Thyroid gland (tissue), 4 donors: ENCODE measurements at regions not wholly inside any gene's neighbourhood (a gene's known extent, or its start where the extent isn't known, plus 50 kb on each side); places are given as distances from the start of the nearest gene placed in this dataset.

Source experiments
- DNase-seq, 2 donors: peaks; one replicate each; pipeline ENCODE4 v3.0.0-alpha.2; 2019
- H3K27ac ChIP-seq, 3 donors: fragments of 200-600 bp; sonication (generic); 1 replicate in 2 of 3; 2 replicates in 1 of 3; pipeline ENCODE4 v1.5.1; 2016 to 2019; ENCODE audit warnings: mild to moderate bottlenecking in 1 of 3, moderate library complexity in 1 of 3
- H3K27me3 ChIP-seq: fragments of 200-600 bp; sonication (generic); one replicate; pipeline ENCODE4 v1.5.1; 2019
- H3K36me3 ChIP-seq, 2 donors: fragments of 200-600 bp; sonication (generic); one replicate each; pipeline ENCODE4 v1.5.1; 2016 to 2019
- H3K4me1 ChIP-seq, 2 donors: fragments of 200-600 bp; sonication (generic); one replicate each; pipeline ENCODE4 v1.5.1; 2017 to 2019
- H3K4me3 ChIP-seq, 3 donors: fragments of 200-600 bp; sonication (generic); replicated peaks in 1 of 3; 1 replicate in 2 of 3; 2 replicates in 1 of 3; pipeline ENCODE4 v1.5.1; 2016; ENCODE audit warnings: mild to moderate bottlenecking in 1 of 3
- H3K9me3 ChIP-seq: fragments of 200-600 bp; sonication (generic); one replicate; pipeline ENCODE4 v1.5.1; 2017
- CTCF ChIP-seq, 6 experiments: fragments of 200-600 bp in 3 of 6; fragments of 450-650 bp in 3 of 6; sonication (generic) in 3 of 6; IDR thresholded peaks; one replicate each; pipeline ENCODE4 v1.5.1; 2016 to 2019; ENCODE audit warnings: antibody characterized with exemption in 6 of 6, mild to moderate bottlenecking in 2 of 6, inconsistent platforms in 1 of 6, moderate library complexity in 1 of 6
- POLR2A ChIP-seq, 2 donors: fragments of 450-650 bp; IDR thresholded peaks; one replicate each; pipeline ENCODE4 v1.6.1; 2017; ENCODE audit warnings: antibody characterized with exemption in 2 of 2, mild to moderate bottlenecking in 2 of 2, moderate library complexity in 1 of 2
- WGBS, 2 donors: methylation state at CpG; one replicate each; pipeline ENCODE4 v1.1.5; 2017; 5-methylcytosine and 5-hydroxymethylcytosine counted together
- intact Hi-C: fragments of 100-400 bp; cut with DNase I; formaldehyde crosslinking; loops from one replicate; pipeline ENCODE4 v1.15.1; 2023

- Histone ChIP-seq H3K9me3 (no peaks in the 10 kb centered on the region), H3K27ac (no peak overlapping the region), H3K36me3 (no peaks in the 10 kb centered on the region), H3K4me3 (no peak overlapping the region), H3K27me3 (no peaks in the 10 kb centered on the region), H3K4me1 (no peaks in the 10 kb centered on the region)
- 80 to 89% methylated on average over 5 of the region's 5 CpGs for WGBS, 2 donors
- TF ChIP-seq POLR2A (IDR thresholded peaks at IDR 0.05) (no peak), CTCF (IDR thresholded peaks at IDR 0.05) (no peak)
- intact Hi-C loops = no loop called here
- no peak for DNase-seq
Measured at GRCh38 chr2:56741601-56742102, 557.9 kb downstream of the CCDC85A start.

GRCh38 chr2:56743807-56744206, 560.0 kb downstream of the CCDC85A start:
- Histone ChIP-seq H3K36me3 (no peaks in the 10 kb centered on the region), H3K9me3 (no peaks in the 10 kb centered on the region), H3K4me1 (no peaks in the 10 kb centered on the region), H3K27me3 (no peaks in the 10 kb centered on the region), H3K27ac (no peak overlapping the region), H3K4me3 (no peak overlapping the region)
- intact Hi-C loops = no loop called here
- TF ChIP-seq POLR2A (IDR thresholded peaks at IDR 0.05) (no peak), CTCF (IDR thresholded peaks at IDR 0.05) (no peak)
- WGBS, 2 donors = 92 to 93% methylated on average over 3 of the region's 3 CpGs
- no peak for DNase-seq

- no peak for DNase-seq
- no peaks in the 10 kb centered on the region for H3K4me1 ChIP-seq
- 28 to 32% methylated on average over 2 of the region's 2 CpGs for WGBS, 2 donors
- no peaks in the 10 kb centered on the region for H3K36me3 ChIP-seq
- H3K9me3 ChIP-seq = no peaks in the 10 kb centered on the region
- TF ChIP-seq CTCF (IDR thresholded peaks at IDR 0.05) (peak; percentile 15 to 71 (median 53)), POLR2A (IDR thresholded peaks at IDR 0.05) (no peak)
- intact Hi-C loops = no loop called here
- H3K4me3 ChIP-seq = no peak overlapping the region
- H3K27ac ChIP-seq = no peak overlapping the region
- H3K27me3 ChIP-seq = no peaks in the 10 kb centered on the region
Measured at GRCh38 chr2:56749152-56749752, 565.5 kb downstream of the CCDC85A start.

- Histone ChIP-seq H3K4me3 (no peak overlapping the region), H3K27ac (no peak overlapping the region), H3K27me3 (no peaks in the 10 kb centered on the region), H3K9me3 (no peaks in the 10 kb centered on the region), H3K36me3 (no peaks in the 10 kb centered on the region), H3K4me1 (no peaks in the 10 kb centered on the region)
- 89% methylated on average over 1 of the region's 1 CpG for WGBS, 2 donors
- no peak for TF ChIP-seq CTCF (IDR thresholded peaks at IDR 0.05)
- no peak for TF ChIP-seq POLR2A (IDR thresholded peaks at IDR 0.05)
- intact Hi-C loops = loop anchor here (5.0 kb wide), 1 partner anchor 571 kb away; the partner anchor contains the start of gene CCDC85A
- no peak for DNase-seq
Measured at GRCh38 chr2:56753182-56753581, 569.4 kb downstream of the CCDC85A start.

GRCh38 chr2:56754066-56754615, 570.4 kb downstream of the CCDC85A start:
- WGBS, 2 donors = 88 to 89% methylated on average over 10 of the region's 10 CpGs
- H3K27me3 ChIP-seq = no peaks in the 10 kb centered on the region
- H3K36me3 ChIP-seq = no peaks in the 10 kb centered on the region
- intact Hi-C loops = loop anchor here (5.0 kb wide), 1 partner anchor 572 kb away; the partner anchor contains the start of gene CCDC85A
- no peak for DNase-seq
- H3K4me3 ChIP-seq = no peak overlapping the region
- no peaks in the 10 kb centered on the region for H3K4me1 ChIP-seq
- H3K27ac ChIP-seq = no peak overlapping the region
- TF ChIP-seq POLR2A (IDR thresholded peaks at IDR 0.05) = no peak
- TF ChIP-seq CTCF (IDR thresholded peaks at IDR 0.05) = no peak
- H3K9me3 ChIP-seq = no peaks in the 10 kb centered on the region
